Endodermal cell (in vitro differentiated cells): ENCODE measurements at regions not wholly inside any gene's neighbourhood (a gene's known extent, or its start where the extent isn't known, plus 50 kb on each side); places are given as distances from the start of the nearest gene placed in this dataset.

Experiments
- DNase-seq: peaks from one replicate; pipeline ENCODE4 v3.0.0-alpha.2; 2017
- H3K27ac ChIP-seq: 2 replicates; pipeline ENCODE4 v1.5.1; 2013; ENCODE audit warnings: mild to moderate bottlenecking, low read depth, low read length, moderate library complexity
- H3K27me3 ChIP-seq: 2 replicates; pipeline ENCODE4 v1.6.1; 2013; ENCODE audit warnings: mild to moderate bottlenecking, low read length, moderate library complexity; ENCODE audit not compliant: insufficient read depth, control insufficient read depth, poor library complexity, severe bottlenecking
- H3K36me3 ChIP-seq: 2 replicates; pipeline ENCODE4 v1.7.0; 2013; ENCODE audit warnings: mild to moderate bottlenecking, low read length, moderate library complexity; ENCODE audit not compliant: control insufficient read depth, insufficient read depth
- H3K4me1 ChIP-seq: one replicate; pipeline ENCODE4 v1.7.0; 2013; ENCODE audit warnings: low read length; ENCODE audit not compliant: control insufficient read depth, insufficient read depth
- H3K4me3 ChIP-seq: 2 replicates; pipeline ENCODE4 v1.5.1; 2013; ENCODE audit warnings: mild to moderate bottlenecking, low read length, moderate library complexity
- H3K9ac ChIP-seq: 2 replicates; pipeline ENCODE4 v1.6.1; 2013; ENCODE audit warnings: mild to moderate bottlenecking, low read length, moderate library complexity; ENCODE audit not compliant: poor library complexity, severe bottlenecking; ENCODE audit errors: extremely low read depth
- H3K9me3 ChIP-seq: 2 replicates; pipeline ENCODE4 v1.6.1; 2013; ENCODE audit warnings: mild to moderate bottlenecking, low read length, moderate library complexity; ENCODE audit not compliant: control insufficient read depth
- H3K27ac Mint-ChIP-seq: 2 replicates; pipeline ENCODE4 v1.8.0; 2020; ENCODE audit warnings: mixed read lengths
- H3K27me3 Mint-ChIP-seq: 2 replicates; pipeline ENCODE4 v1.8.0; 2021; ENCODE audit warnings: mild to moderate bottlenecking, mixed read lengths; ENCODE audit not compliant: insufficient read depth
- H3K36me3 Mint-ChIP-seq: 2 replicates; pipeline ENCODE4 v1.8.0; 2020; ENCODE audit warnings: low read depth, mixed read lengths
- H3K4me1 Mint-ChIP-seq: 2 replicates; pipeline ENCODE4 v1.8.0; 2020; ENCODE audit warnings: mixed read lengths
- H3K4me3 Mint-ChIP-seq: 2 replicates; pipeline ENCODE4 v1.8.0; 2020; ENCODE audit warnings: mild to moderate bottlenecking, moderate library complexity, mixed read lengths
- H3K9me3 Mint-ChIP-seq: 2 replicates; pipeline ENCODE4 v1.8.0; 2020; ENCODE audit warnings: mild to moderate bottlenecking, mixed read lengths
- CTCF ChIP-seq: fragments of 200-600 bp; sonication (generic); conservative IDR thresholded peaks from 2 replicates; pipeline ENCODE4 v1.5.0; 2021; ENCODE audit warnings: antibody characterized with exemption, mild to moderate bottlenecking
- WGBS, 2 experiments: methylation state at CpG; one replicate each; pipeline versions ENCODE4 v1.1.5 to v1.1.7; 2013; ENCODE audit warnings: missing lambda C conversion rate in 2 of 2, mixed read lengths in 1 of 2; ENCODE audit not compliant: insufficient coverage in 1 of 2, insufficient read length in 1 of 2; 5-methylcytosine and 5-hydroxymethylcytosine counted together

- Mint-ChIP-seq H3K9me3 (peaks cover 25% of the 10 kb centered on the region), H3K4me3 (no peak overlapping the region), H3K36me3 (peaks cover 2% of the 10 kb centered on the region), H3K4me1 (peaks cover 20% of the 10 kb centered on the region), H3K27ac (no peak overlapping the region), H3K27me3 (no peaks in the 10 kb centered on the region)
- H3K27me3 ChIP-seq = no peaks in the 10 kb centered on the region
- no peak overlapping the region for H3K27ac ChIP-seq
- no peaks in the 10 kb centered on the region for H3K36me3 ChIP-seq
- no peak for TF ChIP-seq CTCF
- peaks cover 3% of the 10 kb centered on the region for H3K4me1 ChIP-seq
- H3K9ac ChIP-seq = no peak overlapping the region
- peaks cover 11% of the 10 kb centered on the region for H3K9me3 ChIP-seq
- DNase-seq = no peak
- H3K4me3 ChIP-seq = no peak overlapping the region
These were observed 311.8 kb upstream of the CDH12 start for GRCh38 chr5:23164971-23165370.

- H3K27me3 ChIP-seq = no peaks in the 10 kb centered on the region
- H3K9ac ChIP-seq = no peak overlapping the region
- 83 to 86% methylated on average over 2 of the region's 2 CpGs for WGBS, 2 experiments
- H3K36me3 ChIP-seq = no peaks in the 10 kb centered on the region
- Mint-ChIP-seq H3K27me3 (no peaks in the 10 kb centered on the region), H3K9me3 (no peaks in the 10 kb centered on the region), H3K4me1 (peaks cover 29% of the 10 kb centered on the region), H3K4me3 (no peak overlapping the region), H3K36me3 (no peaks in the 10 kb centered on the region), H3K27ac (peak overlapping the region; percentile 30)
- H3K4me1 ChIP-seq = peaks cover 4% of the 10 kb centered on the region
- H3K4me3 ChIP-seq = no peak overlapping the region
- TF ChIP-seq CTCF = no peak
- no peaks in the 10 kb centered on the region for H3K9me3 ChIP-seq
- peak; percentile 57 for DNase-seq
- H3K27ac ChIP-seq = no peak overlapping the region
These were observed 305.0 kb upstream of the CDH12 start for GRCh38 chr5:23158179-23158578.

- DNase-seq = no peak
- H3K27ac ChIP-seq = no peak overlapping the region
- no peaks in the 10 kb centered on the region for H3K27me3 ChIP-seq
- H3K9ac ChIP-seq = no peak overlapping the region
- Mint-ChIP-seq H3K4me3 (no peak overlapping the region), H3K9me3 (no peaks in the 10 kb centered on the region), H3K27ac (no peak overlapping the region), H3K27me3 (no peaks in the 10 kb centered on the region), H3K36me3 (no peaks in the 10 kb centered on the region), H3K4me1 (peaks cover 24% of the 10 kb centered on the region)
- no peaks in the 10 kb centered on the region for H3K36me3 ChIP-seq
- 100% methylated on average over 1 of the region's 1 CpG; no CpG with 5 or more reads in 1 of the 2 experiments for WGBS, 2 experiments
- H3K4me1 ChIP-seq = peaks cover 4% of the 10 kb centered on the region
- TF ChIP-seq CTCF = no peak
- no peak overlapping the region for H3K4me3 ChIP-seq
- H3K9me3 ChIP-seq = no peaks in the 10 kb centered on the region
These were observed 304.6 kb upstream of the CDH12 start for GRCh38 chr5:23157716-23158115.
